HepG2 (cell line): ENCODE measurements at regions not wholly inside any gene's neighbourhood (a gene's known extent, or its start where the extent isn't known, plus 50 kb on each side); places are given as distances from the start of the nearest gene placed in this dataset.

Source experiments
- ATAC-seq: fragments of 200-7000 bp; cut with Tn5 transposase; 3 replicates; pipeline ENCODE4 v1.9.1; 2020; ENCODE audit warnings: mild to moderate bottlenecking, moderate library complexity
- BruUV-seq: library from RNA; stranded (reverse); fragments of 400-500 nt; replicated peaks from 2 replicates; lab custom pipeline; 2021; lab: Mats Ljungman, UMichigan
- CTCF ChIA-PET: fragments of 300-600 bp; formaldehyde crosslinking; extraction: SDS; loops from one replicate; lab custom pipeline; 2021; ENCODE audit warnings: low total read pairs, inconsistent platforms, low intra/inter-chr PET ratio; lab: Yijun Ruan, JAX
- POLR2A ChIA-PET: fragments of 350-600 bp; sonication (Branson Sonifier 250); formaldehyde crosslinking; loops from one replicate; lab custom pipeline; 2020; ENCODE audit warnings: antibody characterized with exemption, inconsistent platforms; lab: Yijun Ruan, JAX
- DNase-seq: peaks from one replicate; pipeline ENCODE4 v3.0.0-alpha.2; 2015; ENCODE audit warnings: low spot score
- FAIRE-seq: peaks from 3 replicates; lab custom pipeline; 2011; peaks lifted over from hg19 to GRCh38; lab: Jason Lieb, UNC
- H2AFZ ChIP-seq: one replicate; pipeline ENCODE4 v1.6.1; 2011; ENCODE audit warnings: low read length, inconsistent platforms
- H3K27ac ChIP-seq: fragments of 300-600 bp; 3 replicates; pipeline ENCODE4 v1.8.0; 2011; ENCODE audit warnings: mixed run types, mild to moderate bottlenecking, mixed read lengths, low read length, inconsistent platforms; ENCODE audit not compliant: insufficient read depth; ENCODE audit errors: extremely low read length
- H3K27me3 ChIP-seq, 2 experiments: fragments of 200-600 bp in 1 of 2; 2 replicates in 1 of 2; 3 replicates in 1 of 2; pipeline versions ENCODE4 v1.6.0 to v1.8.0; 2011; ENCODE audit warnings: low read length in 2 of 2, mild to moderate bottlenecking in 2 of 2, moderate library complexity in 2 of 2, inconsistent platforms in 1 of 2; ENCODE audit not compliant: insufficient read depth in 2 of 2, control insufficient read depth in 1 of 2
- H3K36me3 ChIP-seq, 2 experiments: fragments of 200-600 bp in 1 of 2; replicated peaks in 1 of 2; 2 replicates in 1 of 2; 3 replicates in 1 of 2; pipeline versions ENCODE4 v1.5.1 to v1.8.0; 2011; ENCODE audit warnings: low read length in 2 of 2, inconsistent platforms in 1 of 2; ENCODE audit not compliant: insufficient read depth in 2 of 2, control insufficient read depth in 1 of 2
- H3K4me1 ChIP-seq: 2 replicates; pipeline ENCODE4 v1.5.1; 2012; ENCODE audit warnings: low read length, inconsistent platforms; ENCODE audit not compliant: insufficient read depth
- H3K4me2 ChIP-seq: 2 replicates; pipeline ENCODE4 v1.6.0; 2011; ENCODE audit warnings: low read depth, low read length, inconsistent platforms
- H3K4me3 ChIP-seq, 3 experiments: fragments of 200-600 bp in 1 of 3; sonication (generic), shearing (Covaris generic) in 1 of 3; replicated peaks in 1 of 3; 2 replicates each; pipeline ENCODE4 v1.5.1; 2011 to 2016; ENCODE audit warnings: low read length in 3 of 3, inconsistent platforms in 2 of 3, low read depth in 2 of 3, mild to moderate bottlenecking in 2 of 3, control low read depth in 1 of 3, mixed read lengths in 1 of 3; ENCODE audit not compliant: insufficient read depth in 1 of 3
- H3K79me2 ChIP-seq: one replicate; pipeline ENCODE4 v1.6.1; 2011; ENCODE audit warnings: low read length, inconsistent platforms; ENCODE audit not compliant: insufficient read depth
- H3K9ac ChIP-seq: 2 replicates; pipeline ENCODE4 v1.6.0; 2011; ENCODE audit warnings: mild to moderate bottlenecking, low read depth, low read length, inconsistent platforms; ENCODE audit not compliant: insufficient read depth
- H3K9me3 ChIP-seq: 2 replicates; pipeline ENCODE4 v1.5.1; 2012; ENCODE audit warnings: mild to moderate bottlenecking, low read length
- H4K20me1 ChIP-seq: 2 replicates; pipeline ENCODE4 v1.6.0; 2011; ENCODE audit warnings: inconsistent platforms, mild to moderate bottlenecking, low read length, moderate library complexity; ENCODE audit not compliant: insufficient read depth
- ATF6 ChIP-seq: sonication (generic); formaldehyde crosslinking; conservative IDR thresholded peaks from 2 replicates; pipeline ENCODE4 v1.4.0; 2020; ENCODE audit warnings: missing genetic modification reagents
- CTCF ChIP-seq: sonication (generic); formaldehyde crosslinking; IDR thresholded peaks from 2 replicates; pipeline ENCODE4 v1.5.0; 2020; ENCODE audit warnings: mild to moderate bottlenecking, missing genetic modification reagents, moderate library complexity
- PRDM4 ChIP-seq: sonication (generic); formaldehyde crosslinking; IDR thresholded peaks from 2 replicates; pipeline ENCODE4 v1.9.0; 2021; ENCODE audit warnings: missing genetic modification reagents, borderline replicate concordance
- ZNF44 ChIP-seq: sonication (generic); formaldehyde crosslinking; IDR thresholded peaks from 2 replicates; pipeline ENCODE4 v1.5.1; 2020; ENCODE audit warnings: mild to moderate bottlenecking, missing genetic modification reagents
- WGBS: methylation state at CpG from one replicate; pipeline ENCODE4 v1.1.6; 2017; ENCODE audit warnings: low lambda C conversion rate; 5-methylcytosine and 5-hydroxymethylcytosine counted together
- in situ Hi-C: cut with HindIII; loops from 2 replicates; pipeline ENCODE4 v1.10.0; 2017; ENCODE audit warnings: low pct_unique_long_range_greater_than_20kb; ENCODE audit not compliant: extremely low pct_ligation_motif_present
- intact Hi-C: fragments of 100-400 bp; cut with micrococcal nuclease; formaldehyde crosslinking; loops from one replicate; pipeline ENCODE4 v1.10.0; 2022; ENCODE audit not compliant: unreplicated experiment

- TF ChIP-seq PRDM4 (CRISPR knock-in tag): no peak
These were observed 202.1 kb downstream of the ADAMTS15 start (continued) for GRCh38 chr11:130650456-130651030.

- Histone ChIP-seq H3K9me3 (no peaks in the 10 kb centered on the region), H3K27me3 (no peaks in the 10 kb centered on the region), H3K9ac (no peak overlapping the region), H3K4me1 (no peaks in the 10 kb centered on the region), H4K20me1 (no peaks in the 10 kb centered on the region), H3K4me2 (no peak overlapping the region), H3K36me3 (no peaks in the 10 kb centered on the region), H2AFZ (no peak overlapping the region), H3K79me2 (no peaks in the 10 kb centered on the region), H3K27ac (no peak overlapping the region), H3K4me3 (no peak overlapping the region)
- TF ChIP-seq CTCF (CRISPR knock-in tag): no peak
- TF ChIP-seq ATF6 (CRISPR knock-in tag): no peak
- TF ChIP-seq ZNF44 (CRISPR knock-in tag): no peak
- in situ Hi-C loops (no loop called here), intact Hi-C loops (no loop called here)
- 25% methylated on average over 7 of the region's 9 CpGs for WGBS
- FAIRE-seq (no peak), DNase-seq (no peak), ATAC-seq (no peak)
- POLR2A ChIA-PET: no interaction called here
- no TSS peak for BruUV-seq
- CTCF ChIA-PET: no interaction called here
These were observed 202.8 kb downstream of the ADAMTS15 start for GRCh38 chr11:130651066-130651855.
